GM23248 (cell line): ENCODE measurements at regions not wholly inside any gene's neighbourhood (a gene's known extent, or its start where the extent isn't known, plus 50 kb on each side); places are given as distances from the start of the nearest gene placed in this dataset.

ENCODE experiments used
- DNase-seq: peaks from one replicate; pipeline ENCODE4 v3.0.0-alpha.2; 2015
- H2AFZ ChIP-seq: fragments of 200-600 bp; sonication (generic); 2 replicates; pipeline ENCODE4 v1.6.1; 2016; ENCODE audit warnings: antibody characterized with exemption
- H3F3A ChIP-seq: fragments of 200-600 bp; sonication (generic); 2 replicates; pipeline ENCODE4 v1.6.1; 2016; ENCODE audit warnings: mild to moderate bottlenecking, antibody characterized with exemption, mixed run types; ENCODE audit not compliant: insufficient read depth
- H3K27ac ChIP-seq: fragments of 200-600 bp; sonication (generic); 2 replicates; pipeline ENCODE4 v1.5.1; 2016; ENCODE audit warnings: mild to moderate bottlenecking
- H3K27me3 ChIP-seq: fragments of 200-600 bp; sonication (generic); replicated peaks from 2 replicates; pipeline ENCODE4 v1.6.1; 2016; ENCODE audit warnings: mild to moderate bottlenecking; ENCODE audit not compliant: insufficient read depth
- H3K36me3 ChIP-seq: fragments of 200-600 bp; sonication (generic); 2 replicates; pipeline ENCODE4 v1.6.1; 2016; ENCODE audit warnings: low read depth, mild to moderate bottlenecking
- H3K4me1 ChIP-seq: fragments of 200-600 bp; sonication (generic); 2 replicates; pipeline ENCODE4 v1.6.1; 2016; ENCODE audit warnings: mild to moderate bottlenecking; ENCODE audit not compliant: insufficient read depth
- H3K4me2 ChIP-seq: fragments of 200-600 bp; sonication (generic); one replicate; pipeline ENCODE4 v1.6.1; 2016; ENCODE audit warnings: mild to moderate bottlenecking; ENCODE audit not compliant: unreplicated experiment
- H3K4me3 ChIP-seq: fragments of 200-600 bp; sonication (generic); 2 replicates; pipeline ENCODE4 v1.5.1; 2016; ENCODE audit warnings: mild to moderate bottlenecking
- H3K79me2 ChIP-seq: fragments of 200-600 bp; sonication (generic); 2 replicates; pipeline ENCODE4 v1.6.1; 2016; ENCODE audit warnings: mild to moderate bottlenecking; ENCODE audit not compliant: insufficient read depth
- H3K9ac ChIP-seq: fragments of 200-600 bp; sonication (generic); 2 replicates; pipeline ENCODE4 v1.6.1; 2016; ENCODE audit warnings: mild to moderate bottlenecking
- H3K9me2 ChIP-seq: fragments of 200-600 bp; sonication (generic); 2 replicates; pipeline ENCODE4 v1.6.1; 2016; ENCODE audit warnings: mixed run types, mild to moderate bottlenecking, moderate library complexity; ENCODE audit not compliant: insufficient read depth
- H3K9me3 ChIP-seq: fragments of 200-600 bp; sonication (generic); one replicate; pipeline ENCODE4 v1.6.1; 2017; ENCODE audit warnings: low read depth
- H4K20me1 ChIP-seq: fragments of 200-600 bp; sonication (generic); 2 replicates; pipeline ENCODE4 v1.6.0; 2016; ENCODE audit not compliant: insufficient read depth
- EZH2 ChIP-seq: fragments of 200-600 bp; sonication (generic); IDR thresholded peaks from 2 replicates; pipeline ENCODE4 v1.6.1; 2018; ENCODE audit warnings: antibody characterized with exemption, mild to moderate bottlenecking; ENCODE audit not compliant: insufficient read depth, poor library complexity, severe bottlenecking
- EZH2phosphoT487 ChIP-seq: fragments of 200-600 bp; sonication (generic); IDR thresholded peaks from 2 replicates; pipeline ENCODE4 v1.6.1; 2018; ENCODE audit warnings: antibody characterized with exemption, moderate library complexity, mild to moderate bottlenecking, low read depth; ENCODE audit not compliant: insufficient read depth
- WGBS, 2 experiments: methylation state at CpG; one replicate each; pipeline ENCODE4 v1.1.6; 2015 to 2017; ENCODE audit warnings: low lambda C conversion rate in 2 of 2, low coverage in 1 of 2; ENCODE audit errors: missing lambda C conversion rate in 2 of 2; 5-methylcytosine and 5-hydroxymethylcytosine counted together
- in situ Hi-C: fragments of 300-500 bp; cut with MboI; formaldehyde crosslinking; loops from 2 replicates; pipeline ENCODE4 v1.15.0; 2020

DNA sequence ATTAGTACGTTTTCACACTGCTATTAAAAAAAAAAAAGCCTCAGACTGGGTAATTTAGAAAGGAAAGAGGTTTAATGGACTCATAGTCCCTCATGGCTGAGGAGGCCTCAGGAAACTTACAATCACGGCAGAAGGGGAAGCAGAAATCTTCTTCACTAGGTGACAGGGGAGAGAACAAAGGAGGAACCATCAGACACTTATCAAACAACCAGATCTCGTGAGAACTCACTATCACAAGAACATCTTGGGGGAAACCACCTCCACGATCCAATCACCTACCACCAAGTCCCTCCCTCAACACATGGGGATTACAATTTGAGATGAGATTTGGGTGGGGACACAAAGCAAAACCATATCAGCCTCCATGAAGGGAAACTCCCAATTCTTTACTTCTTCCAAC lies 85.2 kb upstream of the MAFB start:
- in situ Hi-C loops, result no loop called here
- no peak overlapping the region for H2AFZ ChIP-seq
- H4K20me1 ChIP-seq, result no peaks in the 10 kb centered on the region
- TF ChIP-seq EZH2 (no peak), EZH2phosphoT487 (no peak)
- H3K4me2 ChIP-seq, result no peak overlapping the region
- H3K27me3 ChIP-seq, result no peaks in the 10 kb centered on the region
- no peak for DNase-seq
- H3K9ac ChIP-seq, result no peak overlapping the region
- no peaks in the 10 kb centered on the region for H3K9me3 ChIP-seq
- H3K4me1 ChIP-seq, result no peaks in the 10 kb centered on the region
- no peaks in the 10 kb centered on the region for H3K36me3 ChIP-seq
- 44% methylated on average over 4 of the region's 4 CpGs for WGBS, 2 experiments
- H3K4me3 ChIP-seq, result no peak overlapping the region
- no peaks in the 10 kb centered on the region for H3K79me2 ChIP-seq
- H3K27ac ChIP-seq, result no peak overlapping the region
- H3F3A ChIP-seq, result no peaks in the 10 kb centered on the region
- H3K9me2 ChIP-seq, result no peaks in the 10 kb centered on the region

DNA sequence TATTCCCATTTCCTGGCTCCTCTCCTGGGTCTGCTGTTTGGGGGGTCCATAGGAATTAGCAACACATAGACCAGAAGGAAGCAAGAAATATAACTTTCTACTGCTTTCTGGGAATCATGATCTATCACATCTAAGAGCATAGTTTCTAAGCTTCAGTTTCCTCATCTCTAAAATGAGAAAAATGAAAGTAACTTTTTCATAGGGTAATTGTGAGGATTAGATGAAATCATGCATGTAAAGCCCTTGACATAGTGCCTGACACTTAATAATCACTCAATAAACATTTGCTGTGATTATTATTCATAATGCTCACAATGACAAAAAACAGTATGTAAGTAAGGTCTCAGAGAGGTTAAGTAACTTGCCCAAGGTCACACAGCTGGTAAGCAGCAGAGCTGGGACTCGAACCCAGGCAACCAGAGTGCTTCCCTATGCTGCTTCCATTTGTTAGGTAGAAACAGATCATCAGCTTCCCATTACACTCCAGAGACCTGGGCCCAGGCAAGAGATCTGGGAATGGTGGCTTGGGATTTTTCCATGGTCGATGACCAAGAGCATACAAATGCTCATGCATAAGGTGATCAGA lies 86.6 kb upstream of the MAFB start:
- Histone ChIP-seq H3K79me2 (no peaks in the 10 kb centered on the region), H2AFZ (no peak overlapping the region), H3K9ac (no peak overlapping the region), H3K9me3 (no peaks in the 10 kb centered on the region), H4K20me1 (no peaks in the 10 kb centered on the region), H3K9me2 (no peaks in the 10 kb centered on the region), H3K4me1 (no peaks in the 10 kb centered on the region), H3K4me3 (no peak overlapping the region), H3K27me3 (no peaks in the 10 kb centered on the region), H3K4me2 (no peak overlapping the region), H3K27ac (no peak overlapping the region), H3F3A (no peaks in the 10 kb centered on the region), H3K36me3 (no peaks in the 10 kb centered on the region)
- 25 to 27% methylated on average over 2 of the region's 2 CpGs for WGBS, 2 experiments
- in situ Hi-C loops, result no loop called here
- DNase-seq, result no peak
- TF ChIP-seq EZH2 (no peak), EZH2phosphoT487 (no peak)

DNA sequence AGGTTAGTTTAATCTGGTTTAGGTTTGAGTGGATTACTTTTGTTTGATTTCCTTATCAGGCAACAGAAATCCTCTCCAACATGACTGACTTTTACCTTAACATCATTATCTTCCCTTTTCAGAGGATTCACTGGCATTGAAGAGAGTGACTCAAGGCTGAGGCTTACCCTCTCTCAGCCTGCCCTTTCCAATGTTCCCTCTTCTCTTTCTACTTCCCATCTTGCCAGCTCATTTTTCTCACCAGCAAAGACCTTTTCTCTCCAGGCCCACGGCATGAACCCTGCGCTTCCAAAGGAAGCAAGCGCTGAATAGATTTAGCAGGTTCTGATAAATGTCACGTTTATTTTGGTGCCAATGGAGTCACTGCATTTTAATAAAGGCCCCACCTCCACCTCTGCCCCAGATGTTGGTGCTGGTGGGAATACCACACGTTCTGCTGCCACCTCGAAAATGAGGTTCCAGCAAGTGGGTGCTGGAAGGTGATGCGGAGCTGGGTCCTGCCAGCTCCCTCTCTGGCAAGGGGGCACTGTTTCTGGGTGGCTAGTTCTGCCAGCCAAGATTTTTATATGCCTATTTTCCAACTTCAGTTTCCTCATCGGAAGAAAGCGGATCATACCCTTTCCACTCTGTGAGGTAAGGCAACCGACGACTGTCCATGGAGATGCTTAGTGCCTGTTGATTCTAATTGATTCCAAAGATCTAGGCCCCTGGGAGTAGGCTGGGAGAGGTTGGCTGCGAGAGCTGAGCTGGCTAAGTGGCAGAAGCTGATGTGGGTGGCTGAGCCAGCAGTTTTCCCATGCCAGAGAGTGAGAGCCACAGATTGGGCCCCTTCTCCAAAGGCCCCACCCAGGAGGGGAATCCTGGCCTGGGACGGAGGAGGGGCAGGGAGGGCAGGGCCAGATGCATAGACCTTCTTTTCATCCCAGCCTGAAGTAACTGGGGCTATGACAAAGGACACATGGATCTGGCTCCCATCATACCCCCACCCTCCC lies 87.7 kb upstream of the MAFB start:
- Histone ChIP-seq H3K9me3 (no peaks in the 10 kb centered on the region), H3K27me3 (no peaks in the 10 kb centered on the region), H2AFZ (no peak overlapping the region), H3F3A (no peaks in the 10 kb centered on the region), H3K36me3 (no peaks in the 10 kb centered on the region), H3K79me2 (no peaks in the 10 kb centered on the region), H3K27ac (no peak overlapping the region), H3K9me2 (no peaks in the 10 kb centered on the region), H3K4me3 (no peak overlapping the region), H3K9ac (no peak overlapping the region), H4K20me1 (no peaks in the 10 kb centered on the region), H3K4me2 (no peak overlapping the region), H3K4me1 (no peaks in the 10 kb centered on the region)
- TF ChIP-seq EZH2, result no peak
- no peak for TF ChIP-seq EZH2phosphoT487
- 17 to 18% methylated on average over 13 of the region's 13 CpGs for WGBS, 2 experiments
- DNase-seq, result no peak
- in situ Hi-C loops, result no loop called here

DNA sequence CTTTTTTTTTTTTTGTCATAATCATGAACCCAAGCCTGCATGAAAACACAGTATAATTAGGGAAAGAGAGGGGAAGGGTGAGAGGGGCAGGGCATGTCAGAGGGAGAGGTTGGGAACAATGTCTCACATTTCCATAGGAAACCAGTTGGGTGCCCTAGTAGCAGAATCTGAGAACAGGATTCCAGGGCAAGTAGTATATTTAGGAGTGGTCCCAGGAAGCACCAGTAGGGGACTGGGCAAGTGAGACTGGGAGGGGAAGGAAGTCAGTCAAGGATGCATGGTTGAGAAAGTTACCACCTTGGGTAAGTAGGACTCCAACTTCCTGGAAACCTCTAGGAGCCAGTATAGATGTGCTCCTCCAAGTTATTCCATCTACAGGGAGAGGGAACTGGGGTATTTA lies 88.6 kb upstream of the MAFB start:
- Histone ChIP-seq H3K4me1 (no peaks in the 10 kb centered on the region), H3K9ac (no peak overlapping the region), H3F3A (no peaks in the 10 kb centered on the region), H3K9me3 (no peaks in the 10 kb centered on the region), H3K36me3 (no peaks in the 10 kb centered on the region), H3K9me2 (no peaks in the 10 kb centered on the region), H3K79me2 (no peaks in the 10 kb centered on the region), H4K20me1 (no peaks in the 10 kb centered on the region), H2AFZ (no peak overlapping the region), H3K27me3 (no peaks in the 10 kb centered on the region), H3K4me2 (no peak overlapping the region), H3K4me3 (no peak overlapping the region), H3K27ac (no peak overlapping the region)
- DNase-seq, result no peak
- in situ Hi-C loops, result no loop called here
- TF ChIP-seq EZH2phosphoT487, result no peak
- TF ChIP-seq EZH2, result no peak
